ENCODE measurements at regions not wholly inside any gene's neighbourhood (a gene's known extent, or its start where the extent isn't known, plus 50 kb on each side); places are given as distances from the start of the nearest gene placed in this dataset.
"Not testable (repeated sequence)": the region's sequence is repeated elsewhere in the genome, so short reads cannot be mapped to it uniquely, and the experiment has no call there.

DNA sequence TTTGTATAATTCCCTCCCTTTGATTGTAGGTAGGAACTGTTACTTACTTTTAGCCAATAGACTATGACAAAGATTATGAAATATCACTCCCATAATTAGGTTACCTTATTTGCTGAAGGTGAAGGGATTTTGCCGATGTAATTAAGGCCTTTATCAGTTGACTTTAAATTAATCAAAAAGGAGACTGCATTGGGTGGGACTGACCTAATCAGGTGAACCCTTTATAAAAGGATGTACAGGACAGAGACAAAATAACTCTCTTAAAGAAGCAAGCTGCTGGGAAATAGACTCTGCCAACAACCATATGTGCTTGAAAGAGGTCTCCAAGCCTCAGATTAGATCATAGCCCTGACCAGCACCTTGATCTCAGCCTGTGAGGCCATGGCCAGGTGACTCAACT lies 167.6 kb downstream of the SOX3 start:
- no peak for DNase-seq

DNA sequence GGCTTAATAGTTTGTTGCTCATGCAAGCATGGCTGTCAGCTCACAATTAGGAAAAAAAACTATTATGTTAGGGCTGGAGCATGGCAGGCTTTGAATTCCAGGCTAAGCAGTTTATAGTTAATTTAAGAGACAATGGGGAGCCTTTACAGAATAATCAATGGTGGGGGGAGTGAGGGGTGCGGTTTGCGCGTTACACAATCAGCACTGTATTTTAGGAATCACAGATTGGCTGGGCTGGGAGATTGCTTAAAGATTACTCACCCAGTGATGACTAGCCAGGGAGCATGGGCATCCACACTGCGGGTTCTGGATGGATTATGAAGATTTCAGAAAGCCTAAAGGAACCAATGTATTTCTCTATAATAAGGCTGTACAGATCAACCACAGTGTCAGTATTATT lies 186.6 kb downstream of the SOX3 start:
- no peak for DNase-seq

GRCh38 chrX:140317462-140317861 lies 187.4 kb downstream of the SOX3 start:
- no peak for DNase-seq

DNA sequence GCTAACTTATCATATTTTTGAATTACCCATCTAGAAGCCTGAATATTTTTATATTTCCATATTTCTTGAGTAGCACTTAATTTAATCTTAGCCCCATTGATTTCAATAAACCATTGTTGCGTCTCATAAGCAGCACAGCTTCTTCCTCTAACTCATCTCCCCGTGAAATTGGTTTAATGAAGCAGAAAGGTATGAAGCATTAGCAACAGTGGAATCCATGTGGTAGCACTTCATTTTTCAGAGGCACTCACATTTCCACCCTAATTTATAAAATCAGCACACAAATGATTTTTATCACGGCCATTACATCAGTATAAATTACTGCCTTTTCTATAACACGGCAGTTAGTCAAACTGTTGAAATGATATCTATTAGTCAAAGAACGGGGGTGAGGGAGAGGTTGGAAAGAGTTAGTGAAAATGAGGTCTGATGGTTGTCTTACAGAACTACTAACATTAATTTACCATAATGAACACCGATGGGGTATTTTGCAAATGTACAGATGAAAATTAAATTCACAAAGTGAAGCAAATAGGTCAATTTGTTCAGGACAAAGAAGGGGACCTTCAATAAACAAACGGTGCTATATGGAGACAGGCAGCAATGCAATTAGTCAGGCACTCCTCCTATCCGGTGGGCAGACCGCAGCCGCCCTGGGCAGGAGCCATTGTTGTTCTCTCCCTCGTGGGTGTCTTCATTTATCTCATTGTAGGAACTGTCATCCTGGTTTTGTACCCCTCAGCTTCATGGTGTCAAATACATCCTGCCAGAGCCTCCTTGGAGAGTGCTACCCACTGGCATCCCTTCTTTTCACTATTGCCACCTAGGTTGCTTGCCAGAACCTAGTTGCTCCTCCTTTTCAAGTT lies 205.7 kb downstream of the SOX3 start:
- DNase-seq: no peak

- no peak for DNase-seq
These were observed 207.6 kb downstream of the SOX3 start for GRCh38 chrX:140297273-140297672.

DNA sequence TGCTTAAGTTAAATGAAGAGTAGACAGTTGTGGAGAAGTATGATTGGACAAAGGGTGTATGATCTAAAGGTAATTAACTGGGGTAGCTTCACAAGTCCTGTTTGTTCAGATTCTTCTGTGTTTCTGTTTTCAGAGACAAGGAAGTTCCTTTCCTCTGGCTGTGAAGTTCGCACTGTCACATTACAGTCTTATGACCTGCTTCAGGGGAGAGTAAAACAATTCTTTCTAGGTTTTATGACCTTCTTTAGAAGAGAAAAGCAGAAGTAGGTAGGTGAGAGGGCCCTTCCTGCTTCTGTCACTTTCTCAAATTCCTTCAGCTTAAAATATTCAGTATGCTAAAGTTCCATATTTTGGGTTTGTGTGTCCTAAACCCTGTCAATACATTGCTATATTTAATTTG lies 211.9 kb downstream of the SOX3 start:
- DNase-seq: no peak

GRCh38 chrX:140292188-140292587 lies 212.7 kb downstream of the SOX3 start:
- no peak for DNase-seq

GRCh38 chrX:140274811-140275525 lies 229.9 kb downstream of the SOX3 start:
- no peak for DNase-seq

- no peak for DNase-seq
These were observed 230.9 kb downstream of the SOX3 start for GRCh38 chrX:140273921-140274320.

- no peak for DNase-seq
These were observed 254.5 kb downstream of the SOX3 start for GRCh38 chrX:140250391-140250790.

DNA sequence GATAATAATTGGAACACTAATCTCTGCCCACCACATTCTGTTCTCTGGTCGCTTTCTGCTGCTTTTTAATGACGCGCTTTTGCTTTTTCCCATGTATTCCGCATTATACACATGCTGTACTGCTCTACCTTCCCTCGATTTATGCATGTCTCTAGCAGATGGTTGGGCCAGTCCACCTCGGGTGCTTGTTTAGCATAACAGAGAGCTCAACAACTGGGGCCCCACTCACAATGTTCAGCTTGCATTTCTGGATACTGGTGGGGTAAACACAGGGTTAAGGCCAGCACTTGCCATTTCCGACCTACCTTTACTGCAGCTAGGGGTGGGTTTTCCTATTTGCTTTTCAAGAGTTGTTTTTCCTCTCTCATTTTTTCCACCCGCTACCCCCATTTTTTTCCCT lies 255.8 kb downstream of the SOX3 start:
- no peak for DNase-seq

GRCh38 chrX:140229191-140229590 lies 263.9 kb upstream of the CXorf66 start:
- DNase-seq: no peak

DNA sequence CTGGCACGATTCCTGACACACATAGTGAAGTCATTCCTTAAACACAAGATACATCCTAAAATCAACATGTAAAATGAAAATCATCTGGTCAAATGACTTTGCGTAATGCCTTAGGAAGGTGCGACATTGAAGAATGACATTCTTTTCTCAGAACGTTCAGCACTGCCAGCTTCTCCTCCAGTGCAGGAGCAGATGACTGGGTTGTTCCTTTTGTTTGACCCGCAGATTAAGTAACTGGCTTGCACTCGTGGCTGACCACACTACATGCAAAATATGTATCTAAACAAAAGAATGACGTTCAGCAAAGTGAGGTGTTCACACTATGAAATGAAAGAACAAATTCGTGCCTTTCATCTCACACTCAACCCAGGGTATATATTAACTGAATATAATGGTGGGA lies 260.7 kb upstream of the CXorf66 start:
- not testable (repeated sequence) for DNase-seq

DNA sequence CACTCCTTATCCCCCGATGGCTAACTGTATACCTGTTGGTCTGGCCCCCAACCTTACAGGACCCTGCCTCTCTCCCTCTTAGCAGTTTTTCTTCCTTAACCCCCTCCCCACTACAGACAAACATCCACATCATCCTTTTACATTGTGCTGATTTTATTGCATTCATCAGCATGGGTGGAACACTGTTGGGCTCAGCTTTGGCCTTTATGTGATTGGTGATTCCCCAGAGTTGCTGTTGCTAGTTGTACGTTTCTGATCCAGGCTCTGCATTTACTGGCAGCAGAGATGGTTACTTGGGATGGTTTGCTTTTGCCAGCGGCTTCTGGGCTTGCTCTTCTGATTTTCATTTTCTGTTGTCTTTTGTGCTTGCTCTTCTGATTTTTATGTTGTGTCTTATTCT lies 250.6 kb upstream of the CXorf66 start:
- DNase-seq: not testable (repeated sequence)

DNA sequence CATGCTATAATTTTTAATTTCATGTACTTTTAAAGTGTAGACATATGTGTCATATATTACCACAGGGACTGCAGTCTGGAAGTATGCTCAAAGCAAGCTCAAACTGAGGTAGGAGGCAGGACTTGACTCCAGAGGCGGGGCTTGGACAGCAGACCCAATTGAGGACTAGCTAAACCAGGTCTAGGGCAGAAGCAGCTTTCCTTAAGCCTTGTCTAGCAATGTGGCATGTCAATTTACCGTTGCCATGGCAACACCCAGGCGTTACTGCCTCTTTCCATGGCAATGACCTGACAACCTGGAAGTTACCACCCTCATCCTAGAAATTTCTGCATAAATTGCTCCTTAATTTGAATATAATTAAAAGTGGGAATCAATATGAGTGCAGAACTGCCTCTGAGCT lies 249.2 kb upstream of the CXorf66 start:
- not testable (repeated sequence) for DNase-seq

GRCh38 chrX:140206657-140207056 lies 241.3 kb upstream of the CXorf66 start:
- no peak for DNase-seq

- no peak for DNase-seq
These were observed 225.3 kb upstream of the CXorf66 start for GRCh38 chrX:140190441-140191108.

DNA sequence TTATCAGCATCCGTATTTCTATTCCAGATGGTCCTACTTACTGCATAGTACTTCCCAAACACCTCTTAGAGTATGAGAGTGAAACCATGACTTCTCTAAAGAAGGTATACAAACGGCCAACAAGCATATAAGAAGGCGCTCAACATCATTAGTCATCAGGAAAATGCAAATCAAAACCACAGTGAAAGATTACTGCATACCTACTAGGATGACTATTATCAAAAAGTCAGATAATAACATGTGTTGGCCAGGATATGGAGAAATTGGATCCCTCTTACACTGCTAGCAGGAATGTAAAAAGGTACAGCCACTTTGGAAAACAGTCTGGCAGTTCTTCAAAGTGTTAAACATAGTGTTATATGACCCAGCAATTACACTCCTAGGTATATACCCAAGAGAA lies 215.3 kb upstream of the CXorf66 start:
- DNase-seq: no peak

DNA sequence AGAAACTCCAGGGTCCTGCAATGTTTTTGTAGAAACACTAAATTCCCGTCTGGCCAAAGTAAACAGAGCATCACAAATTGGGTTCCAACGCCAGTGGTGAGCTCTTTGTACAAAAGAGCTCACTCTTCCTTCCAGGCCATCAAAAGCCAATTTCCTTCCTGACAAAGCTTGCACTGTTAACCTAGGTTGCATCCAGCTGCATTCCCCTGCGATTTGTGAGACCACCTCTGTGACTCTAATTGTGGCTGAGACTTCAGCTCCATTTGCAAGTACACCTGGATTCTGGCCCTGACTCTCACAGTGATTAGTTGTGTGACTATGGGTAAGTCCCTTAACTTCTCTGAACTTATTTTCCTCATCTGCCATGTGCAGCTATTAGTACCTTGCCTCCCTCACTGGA lies 212.5 kb upstream of the CXorf66 start:
- DNase-seq: no peak

DNA sequence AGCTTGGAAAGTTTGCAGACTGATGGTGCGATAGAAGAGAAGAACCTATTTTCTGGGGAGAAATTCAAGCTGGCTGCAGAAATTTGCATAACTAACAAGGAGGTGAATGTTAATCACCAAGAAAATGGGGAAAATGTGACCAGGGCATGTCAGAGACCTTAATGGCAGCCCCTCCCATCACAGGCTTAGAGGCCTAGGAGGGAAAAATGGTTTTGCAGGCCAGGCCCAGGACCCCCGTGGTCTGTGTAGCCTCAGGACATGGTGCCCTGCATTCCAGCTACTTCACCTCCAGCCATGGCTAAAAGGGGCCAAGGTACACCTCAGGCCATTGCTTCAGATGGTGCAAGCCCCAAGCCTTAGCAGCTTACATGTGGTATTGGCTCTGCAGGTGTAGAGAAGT lies 207.1 kb upstream of the CXorf66 start:
- DNase-seq: no peak

DNA sequence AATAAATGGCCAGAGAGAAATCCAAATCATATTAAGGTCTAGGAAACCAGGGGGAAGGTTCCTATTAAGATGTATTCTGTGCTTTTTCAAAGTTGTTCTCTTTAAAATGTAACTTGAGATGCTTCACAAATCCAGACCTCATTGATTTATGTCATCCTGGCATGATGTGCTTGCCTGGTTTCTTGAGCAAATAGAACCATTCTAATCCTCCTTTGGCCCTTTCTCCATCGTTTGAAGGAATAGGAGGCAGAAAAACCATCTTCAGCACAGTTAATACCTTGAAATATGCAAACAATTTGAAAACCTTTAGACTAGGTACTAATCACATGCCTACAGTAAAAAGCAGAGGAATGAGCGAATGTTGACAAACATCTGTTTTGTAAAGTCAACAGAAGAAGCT lies 202.2 kb upstream of the CXorf66 start:
- DNase-seq: no peak

DNA sequence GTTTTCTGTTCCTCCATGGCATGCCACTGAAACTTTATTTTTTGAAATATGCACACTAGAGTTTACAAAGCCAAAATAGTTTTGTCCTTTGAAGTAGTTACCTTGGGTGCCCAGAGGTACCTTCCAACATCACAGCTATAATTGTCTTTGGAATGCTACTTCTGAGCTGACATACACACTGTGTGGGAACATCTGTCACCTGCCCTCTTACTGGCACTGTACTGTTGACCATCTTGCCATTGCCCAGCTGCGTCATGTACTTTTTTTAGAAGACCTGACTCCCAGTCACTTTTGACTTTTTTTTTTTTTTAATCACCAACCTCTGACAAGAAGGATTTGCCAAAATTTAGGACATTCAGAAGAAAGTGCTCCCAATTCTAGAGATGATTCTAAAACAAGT lies 200.5 kb upstream of the CXorf66 start:
- DNase-seq: no peak

- no peak for DNase-seq
These were observed 199.1 kb upstream of the CXorf66 start for GRCh38 chrX:140164391-140164790.
